ENCODE measurements at regions not wholly inside any gene's neighbourhood (a gene's known extent, or its start where the extent isn't known, plus 50 kb on each side); places are given as distances from the start of the nearest gene placed in this dataset.

- DNase-seq = no peak
- Histone ChIP-seq H3K4me1 (peaks cover 0 to under 1% (median 0%) of the 10 kb centered on the region in 3 donors), H3K4me3 (no peak overlapping the region), H3K27me3 (no peaks in the 10 kb centered on the region), H3K9me3 (no peaks in the 10 kb centered on the region), H3K36me3 (no peaks in the 10 kb centered on the region), H3K27ac (no peak overlapping the region)
- 45 to 61% methylated on average over 2 of the region's 2 CpGs for WGBS, 2 donors
- intact Hi-C loops (cut with DNase I) = no loop called here
- TF ChIP-seq CTCF (IDR thresholded peaks at IDR 0.05) (no peak), POLR2A (IDR thresholded peaks at IDR 0.05) (no peak)
Observed at GRCh38 chr15:47378527-47378926, 338.8 kb upstream of the SEMA6D start.

- Histone ChIP-seq H3K36me3 (no peaks in the 10 kb centered on the region), H3K4me1 (peaks cover 0 to 11% (median 9%) of the 10 kb centered on the region in 3 donors), H3K27ac (no peak overlapping the region), H3K4me3 (no peak overlapping the region), H3K9me3 (no peaks in the 10 kb centered on the region), H3K27me3 (no peaks in the 10 kb centered on the region)
- WGBS, 2 donors = 41 to 59% methylated on average over 3 to 5 of the region's 5 CpGs
- no peak for DNase-seq
- TF ChIP-seq CTCF (IDR thresholded peaks at IDR 0.05) (no peak), POLR2A (IDR thresholded peaks at IDR 0.05) (no peak)
- intact Hi-C loops (cut with DNase I) = no loop called here
Observed at GRCh38 chr15:47383102-47383501, 334.2 kb upstream of the SEMA6D start.

- TF ChIP-seq CTCF (IDR thresholded peaks at IDR 0.05) (no peak), POLR2A (IDR thresholded peaks at IDR 0.05) (no peak)
- WGBS, 2 donors = 36 to 40% methylated on average over 3 of the region's 3 CpGs
Observed at GRCh38 chr15:47383801-47384200, 333.5 kb upstream of the SEMA6D start.

GRCh38 chr15:47384341-47384740 lies 333.0 kb upstream of the SEMA6D start:
- WGBS, 2 donors = 30 to 36% methylated on average over 4 of the region's 4 CpGs
- DNase-seq = no peak
- H3K4me1 ChIP-seq = peaks cover 0 to 11% (median 9%) of the 10 kb centered on the region in 3 donors
- no peaks in the 10 kb centered on the region for H3K9me3 ChIP-seq
- H3K27me3 ChIP-seq = no peaks in the 10 kb centered on the region
- no peaks in the 10 kb centered on the region for H3K36me3 ChIP-seq
- intact Hi-C loops (cut with DNase I) = no loop called here
- TF ChIP-seq POLR2A (IDR thresholded peaks at IDR 0.05) (no peak), CTCF (IDR thresholded peaks at IDR 0.05) (no peak)
- no peak overlapping the region for H3K27ac ChIP-seq
- no peak overlapping the region for H3K4me3 ChIP-seq

More at GRCh38 chr15:47383801-47384200, 333.5 kb upstream of the SEMA6D start:
- intact Hi-C loops (cut with DNase I) = no loop called here
- no peaks in the 10 kb centered on the region for H3K9me3 ChIP-seq
- H3K27ac ChIP-seq = no peak overlapping the region
- no peak for DNase-seq
- no peak overlapping the region for H3K4me3 ChIP-seq
- no peaks in the 10 kb centered on the region for H3K36me3 ChIP-seq
- peaks cover 0 to 11% (median 9%) of the 10 kb centered on the region in 3 donors for H3K4me1 ChIP-seq
- H3K27me3 ChIP-seq = no peaks in the 10 kb centered on the region

- Histone ChIP-seq H3K36me3 (no peaks in the 10 kb centered on the region), H3K27me3 (no peaks in the 10 kb centered on the region), H3K4me3 (no peak overlapping the region), H3K9me3 (no peaks in the 10 kb centered on the region), H3K4me1 (peaks cover 0 to 11% (median 9%) of the 10 kb centered on the region in 3 donors), H3K27ac (no peak overlapping the region)
- DNase-seq = no peak
- WGBS, 2 donors = 35 to 38% methylated on average over 2 of the region's 2 CpGs
- no peak for TF ChIP-seq POLR2A (IDR thresholded peaks at IDR 0.05)
- TF ChIP-seq CTCF (IDR thresholded peaks at IDR 0.05) = no peak
- intact Hi-C loops (cut with DNase I) = no loop called here
Observed at GRCh38 chr15:47384776-47385175, 332.5 kb upstream of the SEMA6D start.

All from esophagus squamous epithelium (tissue), 5 donors.